DMS53 treated with DMSO at 0.1 percent for 48 hours (cell line): ENCODE measurements at regions not wholly inside any gene's neighbourhood (a gene's known extent, or its start where the extent isn't known, plus 50 kb on each side); places are given as distances from the start of the nearest gene placed in this dataset.
"Not testable (repeated sequence)": the region's sequence is repeated elsewhere in the genome, so short reads cannot be mapped to it uniquely, and the experiment has no call there.

ENCODE experiments used
- DNase-seq: peaks from one replicate; lab custom pipeline; 2025; ENCODE audit not compliant: unreplicated experiment; lab: John Stamatoyannopoulos, UW

GRCh38 chr2:52611759-52612158 is 1155.8 kb upstream of the CHAC2 start:
- DNase-seq: no peak

- no peak for DNase-seq
These were observed 1159.6 kb upstream of the CHAC2 start for GRCh38 chr2:52608030-52608429.

- DNase-seq: no peak
These were observed 1170.3 kb upstream of the CHAC2 start for GRCh38 chr2:52597346-52597745.

- DNase-seq: peak; percentile 6
These were observed 1173.6 kb upstream of the CHAC2 start for GRCh38 chr2:52594026-52594425.

GRCh38 chr2:52584071-52584470 is 1183.5 kb upstream of the CHAC2 start:
- not testable (repeated sequence) for DNase-seq

- DNase-seq: no peak
These were observed 1195.1 kb upstream of the CHAC2 start for GRCh38 chr2:52572469-52572894.

- no peak for DNase-seq
These were observed 1195.9 kb upstream of the CHAC2 start for GRCh38 chr2:52571380-52572347.

GRCh38 chr2:52570716-52571115 is 1196.9 kb upstream of the CHAC2 start:
- no peak for DNase-seq

- no peak for DNase-seq
These were observed 1204.5 kb upstream of the CHAC2 start for GRCh38 chr2:52563151-52563550.

- DNase-seq: no peak
These were observed 1209.3 kb upstream of the CHAC2 start for GRCh38 chr2:52558265-52558664.

GRCh38 chr2:52542297-52542696 is 1225.3 kb upstream of the CHAC2 start:
- DNase-seq: no peak

- DNase-seq: no peak
These were observed 1228.3 kb upstream of the CHAC2 start for GRCh38 chr2:52539026-52539970.

GRCh38 chr2:52537588-52537987 is 1230.0 kb upstream of the CHAC2 start:
- DNase-seq: no peak

GRCh38 chr2:52536929-52537460 is 1230.6 kb upstream of the CHAC2 start:
- peak; percentile 73 for DNase-seq

- DNase-seq: no peak
These were observed 1234.6 kb upstream of the CHAC2 start for GRCh38 chr2:52532956-52533355.

GRCh38 chr2:52526735-52527134 is 1240.9 kb upstream of the CHAC2 start:
- no peak for DNase-seq

- no peak for DNase-seq
These were observed 1247.0 kb upstream of the CHAC2 start for GRCh38 chr2:52520644-52521043.

GRCh38 chr2:52518678-52519077 is 1248.9 kb upstream of the CHAC2 start:
- DNase-seq: no peak

- DNase-seq: no peak
These were observed 1254.8 kb upstream of the CHAC2 start for GRCh38 chr2:52512760-52513159.

GRCh38 chr2:52510432-52510831 is 1257.2 kb upstream of the CHAC2 start:
- peak; percentile 52 for DNase-seq

GRCh38 chr2:52502476-52502860 is 1265.1 kb upstream of the CHAC2 start:
- DNase-seq: no peak
